SK-N-SH treated with all-trans-retinoic acid at 6 μM for 48 hours (cell line): ENCODE measurements at regions not wholly inside any gene's neighbourhood (a gene's known extent, or its start where the extent isn't known, plus 50 kb on each side); places are given as distances from the start of the nearest gene placed in this dataset.

Experiments
- ATAC-seq: fragments of 200-7000 bp; cut with Tn5 transposase; 3 replicates; pipeline ENCODE4 v1.9.1; 2020; ENCODE audit warnings: mild to moderate bottlenecking, moderate library complexity
- ARNTL ChIP-seq: fragments of 450-650 bp; formaldehyde crosslinking; IDR thresholded peaks from 2 replicates; pipeline ENCODE4 v1.5.0; 2020; ENCODE audit warnings: low read depth, mild to moderate bottlenecking, moderate library complexity, borderline replicate concordance
- BACH2 ChIP-seq: fragments of 250-450 bp; sonication (Bioruptor Pico); IDR thresholded peaks from 2 replicates; pipeline ENCODE4 v1.9.0; 2021; ENCODE audit warnings: mild to moderate bottlenecking, borderline replicate concordance
- CREB5 ChIP-seq: fragments of 250-450 bp; sonication (Bioruptor Pico); IDR thresholded peaks from 2 replicates; pipeline ENCODE4 v1.5.1; 2020; ENCODE audit warnings: low read depth, mild to moderate bottlenecking, moderate library complexity
- CSDC2 ChIP-seq: fragments of 250-450 bp; sonication (Bioruptor Pico); IDR thresholded peaks from 2 replicates; pipeline ENCODE4 v1.5.0; 2020; ENCODE audit warnings: mild to moderate bottlenecking, moderate library complexity
- CSRNP3 ChIP-seq: fragments of 250-450 bp; sonication (Bioruptor Pico); IDR thresholded peaks from 2 replicates; pipeline ENCODE4 v1.5.1; 2021; ENCODE audit warnings: mild to moderate bottlenecking, moderate library complexity
- ESRRG ChIP-seq: fragments of 250-450 bp; sonication (Bioruptor Pico); IDR thresholded peaks from 2 replicates; pipeline ENCODE4 v1.6.1; 2021; ENCODE audit warnings: mild to moderate bottlenecking
- GLIS3 ChIP-seq: fragments of 250-450 bp; sonication (Bioruptor Pico); IDR thresholded peaks from 2 replicates; pipeline ENCODE4 v1.5.0; 2020; ENCODE audit warnings: mild to moderate bottlenecking, moderate library complexity
- OSR1 ChIP-seq: fragments of 250-450 bp; sonication (Bioruptor Pico); IDR thresholded peaks from 2 replicates; pipeline ENCODE4 v1.8.0; 2022; ENCODE audit warnings: moderate library complexity, mild to moderate bottlenecking, inconsistent platforms
- PATZ1 ChIP-seq: fragments of 250-450 bp; sonication (Bioruptor Pico); IDR thresholded peaks from 2 replicates; pipeline ENCODE4 v1.8.0; 2020; ENCODE audit warnings: mild to moderate bottlenecking, moderate library complexity, borderline replicate concordance
- POU6F1 ChIP-seq: fragments of 250-450 bp; sonication (Bioruptor Pico); IDR thresholded peaks from 2 replicates; pipeline ENCODE4 v1.8.0; 2021; ENCODE audit warnings: low read depth, mild to moderate bottlenecking, moderate library complexity, borderline replicate concordance
- PPARA ChIP-seq: fragments of 250-450 bp; sonication (Bioruptor Pico); IDR thresholded peaks from 2 replicates; pipeline ENCODE4 v1.5.0; 2020; ENCODE audit warnings: mild to moderate bottlenecking, borderline replicate concordance
- RARB ChIP-seq: fragments of 250-450 bp; sonication (Bioruptor Pico); IDR thresholded peaks from 2 replicates; pipeline ENCODE4 v1.8.0; 2021; ENCODE audit warnings: mild to moderate bottlenecking, moderate library complexity
- SNAI2 ChIP-seq: fragments of 250-450 bp; sonication (Bioruptor Pico); IDR thresholded peaks from 2 replicates; pipeline ENCODE4 v1.5.0; 2020; ENCODE audit warnings: mild to moderate bottlenecking, moderate library complexity
- TCF4 ChIP-seq: fragments of 250-450 bp; sonication (Bioruptor Pico); IDR thresholded peaks from 2 replicates; pipeline ENCODE4 v1.8.0; 2021; ENCODE audit warnings: mild to moderate bottlenecking, moderate library complexity, borderline replicate concordance
- TOX ChIP-seq: fragments of 250-450 bp; sonication (Bioruptor Pico); IDR thresholded peaks from 2 replicates; pipeline ENCODE4 v1.8.0; 2021; ENCODE audit warnings: mild to moderate bottlenecking, moderate library complexity, borderline replicate concordance
- TSHZ2 ChIP-seq: fragments of 250-450 bp; sonication (Bioruptor Pico); IDR thresholded peaks from 2 replicates; pipeline ENCODE4 v1.5.0; 2020; ENCODE audit warnings: mild to moderate bottlenecking, moderate library complexity
- ZC3H10 ChIP-seq: fragments of 250-450 bp; sonication (Bioruptor Pico); IDR thresholded peaks from 2 replicates; pipeline ENCODE4 v1.5.1; 2021; ENCODE audit warnings: mild to moderate bottlenecking, moderate library complexity
- ZFP3 ChIP-seq: fragments of 250-450 bp; sonication (Bioruptor Pico); IDR thresholded peaks from 2 replicates; pipeline ENCODE4 v1.5.0; 2020; ENCODE audit warnings: mild to moderate bottlenecking, moderate library complexity
- ZFP30 ChIP-seq: fragments of 450-650 bp; formaldehyde crosslinking; IDR thresholded peaks from 2 replicates; pipeline ENCODE4 v1.5.0; 2022; ENCODE audit warnings: mild to moderate bottlenecking, moderate library complexity
- ZNF565 ChIP-seq: fragments of 450-650 bp; formaldehyde crosslinking; conservative IDR thresholded peaks from 2 replicates; pipeline ENCODE4 v1.5.0; 2020; ENCODE audit warnings: low read depth, mild to moderate bottlenecking, moderate library complexity
- ZNF70 ChIP-seq: fragments of 450-650 bp; formaldehyde crosslinking; IDR thresholded peaks from 2 replicates; pipeline ENCODE4 v1.5.0; 2020; ENCODE audit warnings: mild to moderate bottlenecking, moderate library complexity
- ZNF8 ChIP-seq: fragments of 450-650 bp; formaldehyde crosslinking; IDR thresholded peaks from 2 replicates; pipeline ENCODE4 v1.5.0; 2020; ENCODE audit warnings: mild to moderate bottlenecking, moderate library complexity

DNA sequence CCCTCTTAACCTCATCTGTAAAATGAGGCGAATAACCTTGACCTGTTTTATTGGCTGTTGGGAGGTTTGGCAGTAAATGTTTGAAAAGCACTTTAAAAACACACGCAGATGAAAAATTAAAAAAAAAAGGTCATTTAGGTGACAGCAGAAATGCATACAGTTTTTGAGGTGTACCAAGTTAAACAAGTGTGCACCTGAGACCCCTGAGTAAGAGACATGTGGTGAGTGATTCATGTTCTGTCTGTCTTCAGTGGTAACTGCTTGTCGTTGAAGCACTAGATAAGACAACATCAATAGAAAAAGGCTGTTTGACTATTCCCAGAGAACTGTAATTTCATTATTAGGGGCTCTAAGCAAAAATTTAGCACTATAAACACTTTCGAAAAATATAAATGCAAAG, 608.4 kb upstream of the PITX2 start:
- ATAC-seq, result no peak
- TF ChIP-seq RARB (no peak), ZNF70 (CRISPR knock-in tag) (no peak), CSDC2 (CRISPR knock-in tag) (no peak), ARNTL (CRISPR knock-in tag) (no peak), ZFP3 (no peak), OSR1 (CRISPR knock-in tag) (no peak), ESRRG (CRISPR knock-in tag) (no peak), TCF4 (CRISPR knock-in tag) (no peak), ZFP30 (CRISPR knock-in tag) (no peak), CSRNP3 (no peak), ZNF8 (no peak), TSHZ2 (no peak), SNAI2 (CRISPR knock-in tag) (no peak), POU6F1 (CRISPR knock-in tag) (no peak), PATZ1 (no peak), CREB5 (CRISPR knock-in tag) (no peak)

DNA sequence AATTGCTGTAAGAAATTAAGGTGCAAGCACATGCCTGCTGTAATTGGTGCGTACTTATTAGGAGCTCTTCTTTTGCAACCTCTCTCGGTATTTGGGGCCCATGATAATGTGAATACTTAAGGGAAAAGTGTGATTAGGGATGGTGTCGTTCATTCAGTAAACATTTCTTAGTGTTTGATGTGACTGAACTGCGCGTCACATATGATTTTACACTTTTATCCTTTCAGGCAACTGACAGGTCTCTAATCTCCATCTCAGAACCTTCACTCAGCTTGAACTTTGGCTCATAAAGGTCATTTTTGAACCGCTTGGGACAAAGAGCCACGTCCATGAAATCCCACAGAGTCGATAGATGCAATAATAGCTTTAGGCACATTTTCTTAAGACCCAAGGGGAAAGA, 612.1 kb upstream of the PITX2 start:
- no peak for ATAC-seq
- TF ChIP-seq CREB5 (CRISPR knock-in tag) (no peak), POU6F1 (CRISPR knock-in tag) (no peak), RARB (no peak), BACH2 (CRISPR knock-in tag) (no peak), TCF4 (CRISPR knock-in tag) (no peak), PPARA (no peak), TSHZ2 (no peak), GLIS3 (CRISPR knock-in tag) (no peak), ZNF565 (CRISPR knock-in tag) (no peak), TOX (CRISPR knock-in tag) (no peak), ARNTL (CRISPR knock-in tag) (no peak), CSRNP3 (no peak), ZNF8 (no peak), ZFP3 (no peak), ZNF70 (CRISPR knock-in tag) (no peak), ESRRG (CRISPR knock-in tag) (no peak), CSDC2 (CRISPR knock-in tag) (no peak), ZC3H10 (no peak)
- TF ChIP-seq, all 23 proteins: peak for 0
